K562 (cell line): ENCODE measurements at regions not wholly inside any gene's neighbourhood (a gene's known extent, or its start where the extent isn't known, plus 50 kb on each side); places are given as distances from the start of the nearest gene placed in this dataset.
A peak's percentile ranks its signal among the peaks of the same experiment; 100 is the strongest.

Source experiments
- ATAC-seq: fragments of 200-7000 bp; cut with Tn5 transposase; 3 replicates; pipeline ENCODE4 v1.9.1; 2020; ENCODE audit warnings: moderate library complexity
- BruUV-seq: library from RNA; stranded (reverse); fragments of 400-500 nt; replicated peaks from 2 replicates; lab custom pipeline; 2021; lab: Mats Ljungman, UMichigan
- CTCF ChIA-PET: fragments of 300-600 bp; formaldehyde crosslinking; extraction: SDS; loops from one replicate; lab custom pipeline; 2021; ENCODE audit warnings: low intra/inter-chr PET ratio; lab: Yijun Ruan, JAX
- POLR2A ChIA-PET: fragments of 300-600, 350-650 bp; sonication (Branson Sonifier 250); formaldehyde crosslinking; extraction: SDS; loops from one replicate; lab custom pipeline; 2021; ENCODE audit warnings: antibody characterized with exemption, inconsistent platforms; lab: Yijun Ruan, JAX
- DNase-seq, 4 experiments: peaks; one replicate each; pipeline versions ENCODE4 v3.0.0 to v3.0.0-alpha.2; 2011 to 2018; ENCODE audit warnings: low spot score in 3 of 4, mixed read lengths in 3 of 4; ENCODE audit errors: extremely low read depth in 1 of 4
- FAIRE-seq: peaks from 2 replicates; lab custom pipeline; 2011; peaks lifted over from hg19 to GRCh38; lab: Jason Lieb, UNC
- H2AFZ ChIP-seq: 2 replicates; pipeline ENCODE4 v1.6.0; 2011; ENCODE audit warnings: low read depth, low read length, control low read depth, inconsistent platforms
- H3K27ac ChIP-seq: fragments of 200-600 bp; 3 replicates; pipeline ENCODE4 v1.8.0; 2011; ENCODE audit warnings: low read depth, mild to moderate bottlenecking, control low read depth, inconsistent platforms, low read length, moderate library complexity, mixed read lengths; ENCODE audit errors: extremely low read depth
- H3K27me3 ChIP-seq, 2 experiments: fragments of 300-600 bp in 1 of 2; 2 replicates in 1 of 2; 3 replicates in 1 of 2; pipeline versions ENCODE4 v1.6.0 to v1.8.0; 2011; ENCODE audit warnings: inconsistent platforms in 2 of 2, low read length in 2 of 2, mild to moderate bottlenecking in 1 of 2, mixed read lengths in 1 of 2, moderate library complexity in 1 of 2; ENCODE audit not compliant: control insufficient read depth in 2 of 2, insufficient read depth in 2 of 2
- H3K36me3 ChIP-seq: fragments of 300-600 bp; 3 replicates; pipeline ENCODE4 v1.8.0; 2011; ENCODE audit warnings: mild to moderate bottlenecking, low read length, inconsistent platforms; ENCODE audit not compliant: control insufficient read depth, insufficient read depth
- H3K4me1 ChIP-seq, 2 experiments: fragments of 200-600 bp in 1 of 2; replicated peaks in 1 of 2; 2 replicates in 1 of 2; 3 replicates in 1 of 2; pipeline versions ENCODE4 v1.5.1 to v1.8.0; 2011; ENCODE audit warnings: inconsistent platforms in 2 of 2, low read length in 2 of 2, mild to moderate bottlenecking in 1 of 2, mixed read lengths in 1 of 2, moderate library complexity in 1 of 2; ENCODE audit not compliant: control insufficient read depth in 2 of 2, insufficient read depth in 2 of 2
- H3K4me2 ChIP-seq: 2 replicates; pipeline ENCODE4 v1.6.1; 2011; ENCODE audit warnings: low read length, control low read depth, inconsistent platforms, mixed read lengths; ENCODE audit not compliant: insufficient read depth
- H3K4me3 ChIP-seq: fragments of 200-600 bp; sonication (generic), shearing (Covaris generic); 2 replicates; pipeline ENCODE4 v1.5.1; 2016; ENCODE audit warnings: control low read depth, inconsistent platforms
- H3K79me2 ChIP-seq: fragments of 200-600 bp; 3 replicates; pipeline ENCODE4 v1.8.0; 2011; ENCODE audit warnings: low read length, inconsistent platforms; ENCODE audit not compliant: control insufficient read depth, insufficient read depth
- H3K9ac ChIP-seq, 2 experiments: 2 replicates each; pipeline versions ENCODE4 v1.6.0 to v1.6.1; 2011; ENCODE audit warnings: low read depth in 2 of 2, low read length in 2 of 2, control low read depth in 1 of 2, inconsistent platforms in 1 of 2, mild to moderate bottlenecking in 1 of 2, mixed read lengths in 1 of 2; ENCODE audit not compliant: insufficient read depth in 1 of 2
- H3K9me1 ChIP-seq: one replicate; pipeline ENCODE4 v1.6.0; 2011; ENCODE audit warnings: inconsistent platforms, mild to moderate bottlenecking, low read length, moderate library complexity; ENCODE audit not compliant: control insufficient read depth, insufficient read depth
- H3K9me3 ChIP-seq: replicated peaks from 2 replicates; pipeline ENCODE4 v1.5.1; 2011; ENCODE audit warnings: low read depth, low read length, inconsistent platforms; ENCODE audit not compliant: control insufficient read depth, insufficient read depth
- H4K20me1 ChIP-seq: replicated peaks from 2 replicates; pipeline ENCODE4 v1.6.1; 2011; ENCODE audit warnings: low read length, inconsistent platforms, mixed read lengths; ENCODE audit not compliant: control insufficient read depth, insufficient read depth
- FOXJ3 ChIP-seq: sonication (generic); formaldehyde crosslinking; IDR thresholded peaks from 2 replicates; pipeline ENCODE4 v1.4.0; 2020; ENCODE audit warnings: mild to moderate bottlenecking, missing genetic modification reagents
- RBM25 ChIP-seq: fragments of 200-400 bp; formaldehyde crosslinking; IDR thresholded peaks from 2 replicates; pipeline ENCODE4 v1.6.1; 2018; ENCODE audit warnings: low read length, low read depth, moderate library complexity; ENCODE audit not compliant: severe bottlenecking
- SMC3 ChIP-seq: conservative IDR thresholded peaks from 2 replicates; pipeline ENCODE4 v1.6.1; 2011; ENCODE audit warnings: low read depth, low read length, improper control_type of control experiment; ENCODE audit not compliant: insufficient read depth
- TGIF2 ChIP-seq: sonication (generic); formaldehyde crosslinking; IDR thresholded peaks from 2 replicates; pipeline ENCODE4 v1.8.1; 2022; ENCODE audit warnings: mild to moderate bottlenecking, missing genetic modification reagents, moderate library complexity
- ZEB2 ChIP-seq: fragments of 450-650 bp; IDR thresholded peaks from 2 replicates; pipeline ENCODE4 v1.6.1; 2016
- ZNF239 ChIP-seq: fragments of 250-450 bp; sonication (Bioruptor Pico); IDR thresholded peaks from 2 replicates; pipeline ENCODE4 v1.4.0; 2020; ENCODE audit warnings: mild to moderate bottlenecking
- ZNF316 ChIP-seq: fragments of 450-650 bp; IDR thresholded peaks from 2 replicates; pipeline ENCODE4 v1.6.1; 2016
- ZZZ3 ChIP-seq: fragments of 450-650 bp; IDR thresholded peaks from 2 replicates; pipeline ENCODE4 v1.6.1; 2016; ENCODE audit warnings: antibody characterized with exemption, mild to moderate bottlenecking, moderate library complexity
- WGBS: fragments of 100-300 bp; shearing (Covaris generic); methylation state at CpG from one replicate; pipeline ENCODE4 v1.1.6; 2016; ENCODE audit warnings: low coverage, mixed read lengths; ENCODE audit not compliant: insufficient coverage; ENCODE audit errors: missing lambda C conversion rate; 5-methylcytosine and 5-hydroxymethylcytosine counted together
- in situ Hi-C: fragments of 300-500 bp; cut with MboI; formaldehyde crosslinking; loops from 4 replicates; pipeline ENCODE4 v1.15.0; 2018; ENCODE audit warnings: inconsistent platforms, mixed read lengths
- intact Hi-C: fragments of 100-400 bp; cut with micrococcal nuclease; formaldehyde crosslinking; loops from 2 replicates; pipeline ENCODE4 v1.14.2; 2022

DNA sequence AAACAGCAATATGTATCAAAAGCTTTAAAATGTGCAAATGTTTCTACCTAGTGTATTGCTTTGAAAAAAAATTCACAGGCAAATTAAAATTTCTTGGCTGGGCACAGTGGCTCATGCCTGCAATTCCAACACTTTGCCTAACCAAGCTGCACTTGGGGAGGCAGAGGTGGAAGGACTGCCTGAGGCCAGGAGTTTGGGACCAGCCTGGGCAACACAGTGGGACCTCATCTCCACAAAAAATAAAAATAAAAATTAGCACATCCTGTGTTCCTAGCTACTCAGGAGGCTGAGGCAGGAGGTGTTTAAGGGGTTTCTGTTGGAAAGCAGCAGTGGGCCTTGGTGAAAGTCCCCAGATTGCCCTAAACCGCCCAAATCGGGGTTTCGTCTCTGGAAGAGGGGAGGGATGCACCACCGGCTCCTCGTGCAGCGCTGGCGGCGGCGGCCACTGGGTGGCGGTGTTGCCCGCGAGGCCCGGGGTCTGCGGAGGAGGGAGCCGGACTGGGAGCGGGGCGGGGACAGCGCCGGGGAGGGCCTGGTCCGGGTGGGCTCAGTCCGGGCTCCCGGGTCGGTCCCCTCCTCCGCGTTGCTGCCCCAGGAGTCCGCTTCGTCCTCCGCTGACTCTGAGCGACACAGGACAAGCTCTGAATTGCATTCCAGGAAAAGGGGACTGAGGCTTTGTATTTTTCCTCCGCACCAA, 265.6 kb downstream of the AACS start (continued):
- TF ChIP-seq TGIF2 (CRISPR knock-in tag) (no peak), ZEB2 (no peak), ZZZ3 (no peak), ZNF316 (no peak), SMC3 (peak; percentile 79), ZNF239 (CRISPR knock-in tag) (no peak)

DNA sequence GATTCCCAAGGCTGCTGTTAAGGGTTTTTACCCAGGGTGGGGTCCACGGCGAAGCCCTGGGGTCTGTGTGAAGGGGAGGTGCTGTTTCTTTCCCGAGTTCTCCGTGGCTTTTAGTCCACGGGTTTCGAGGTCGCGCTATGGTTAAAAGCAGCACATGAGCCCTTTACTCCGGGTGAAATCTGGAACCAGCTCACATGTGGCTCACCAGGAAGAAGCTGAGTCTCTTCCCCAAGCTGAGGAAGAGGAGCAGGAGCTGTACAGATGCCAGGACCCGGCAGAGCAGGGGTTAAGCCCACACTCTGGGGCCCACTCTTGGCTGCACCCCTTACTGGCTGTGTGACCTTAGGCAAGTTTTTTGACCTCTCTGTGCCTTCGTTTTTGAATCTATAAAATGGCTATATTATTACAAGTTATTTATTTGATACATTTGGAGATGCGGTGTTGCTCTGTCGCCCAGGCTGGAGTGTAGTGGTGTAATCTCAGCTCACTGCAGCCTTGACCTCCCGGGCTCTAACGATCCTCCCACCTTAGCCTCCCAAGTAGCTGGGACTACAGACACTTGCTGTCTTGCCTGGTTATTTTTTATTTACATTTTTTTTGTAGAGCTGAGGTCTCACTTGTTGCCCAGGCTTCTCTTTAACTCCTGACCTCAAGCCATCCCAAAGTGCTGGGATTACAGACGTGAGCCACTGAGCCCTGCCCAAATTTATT, 266.3 kb downstream of the AACS start:
- in situ Hi-C loops = no loop called here
- DNase-seq (peak in 1 of 4 experiments; percentile 8), ATAC-seq (no peak; the same call in 2 of the 3 replicates), FAIRE-seq (no peak)
- Histone ChIP-seq H3K4me2 (peak overlapping the region; percentile 62), H2AFZ (peak overlapping the region; percentile 37), H3K4me1 (peaks cover 0 to 6% of the 10 kb centered on the region in 2 experiments; a peak in 2 of 5 replicates), H3K27ac (no peak overlapping the region), H3K79me2 (no peaks in the 10 kb centered on the region), H3K4me3 (peak overlapping the region; percentile 11; the same call in 1 of the 2 replicates), H3K9me1 (no peaks in the 10 kb centered on the region), H3K27me3 (peaks cover 0 to 14% of the 10 kb centered on the region in 2 experiments; a peak in 2 of 5 replicates), H3K9ac (peak overlapping the region in 1 of 2 experiments; percentile 65; a peak in 1 of 4 replicates), H3K36me3 (no peaks in the 10 kb centered on the region), H3K9me3 (no peaks in the 10 kb centered on the region), H4K20me1 (no peaks in the 10 kb centered on the region)
- ChIA-PET CTCF (interaction anchor here (3.4 kb wide), 1 partner anchor 70 kb away, joined by 15 read pairs; no protein-coding TSS in a partner anchor), POLR2A (interaction anchor here (0.6 to 0.7 kb wide), 2 partner anchors 181 to 909 kb away, joined by 3 to 4 read pairs; no protein-coding TSS in a partner anchor)
- TF ChIP-seq FOXJ3 (CRISPR knock-in tag) (no peak), RBM25 (peak; percentile 3)
- intact Hi-C loops = loop anchor here (1.0 to 10.0 kb wide), 2 partner anchors 72 to 147 kb away; partner anchors contain the start of gene TMEM132B
- BruUV-seq = no TSS peak
- WGBS = 10% methylated on average over 16 of the region's 16 CpGs
